H1 (cell line): ENCODE measurements at regions not wholly inside any gene's neighbourhood (a gene's known extent, or its start where the extent isn't known, plus 50 kb on each side); places are given as distances from the start of the nearest gene placed in this dataset.

Experiments used
- CTCF ChIA-PET: fragments of 300-600 bp; sonication (Branson Sonifier 250); formaldehyde crosslinking; loops from one replicate; lab custom pipeline; 2021; ENCODE audit not compliant: partially characterized antibody; lab: Charles Lee
- POLR2A ChIA-PET: fragments of 300-600 bp; sonication (Branson Sonifier 250); formaldehyde crosslinking; loops from one replicate; lab custom pipeline; 2021; ENCODE audit warnings: inconsistent platforms; ENCODE audit not compliant: partially characterized antibody; lab: Charles Lee
- DNase-seq, 2 experiments: peaks; one replicate each; pipeline versions ENCODE4 v3.0.0 to v3.0.0-alpha.2; 2010 to 2022; ENCODE audit warnings: low spot score in 2 of 2, low read depth in 1 of 2, mixed read lengths in 1 of 2
- FAIRE-seq: peaks from 2 replicates; lab custom pipeline; 2011; peaks lifted over from hg19 to GRCh38; lab: Jason Lieb, UNC
- H2AFZ ChIP-seq: 2 replicates; pipeline ENCODE4 v1.8.1; 2012; ENCODE audit warnings: low read length, inconsistent platforms
- H2AK5ac ChIP-seq: 2 replicates; pipeline ENCODE4 v1.6.1; 2013; ENCODE audit warnings: low read depth, low read length
- H2BK120ac ChIP-seq: replicated peaks from 2 replicates; pipeline ENCODE3; 2013; ENCODE audit warnings: low read depth, low read length, inconsistent platforms
- H2BK12ac ChIP-seq: 2 replicates; pipeline ENCODE4 v1.6.1; 2013; ENCODE audit warnings: low read depth, low read length
- H2BK15ac ChIP-seq: 2 replicates; pipeline ENCODE4 v1.6.1; 2013; ENCODE audit warnings: low read length
- H2BK20ac ChIP-seq: 2 replicates; pipeline ENCODE4 v1.6.1; 2013; ENCODE audit warnings: low read length
- H2BK5ac ChIP-seq: 2 replicates; pipeline ENCODE4 v1.6.1; 2013; ENCODE audit warnings: low read depth, low read length
- H3K14ac ChIP-seq: 2 replicates; pipeline ENCODE4 v1.6.1; 2013; ENCODE audit warnings: inconsistent platforms; ENCODE audit not compliant: insufficient read length
- H3K18ac ChIP-seq: 2 replicates; pipeline ENCODE4 v1.6.1; 2013; ENCODE audit warnings: low read length; ENCODE audit errors: extremely low read depth
- H3K23ac ChIP-seq: 2 replicates; pipeline ENCODE4 v1.6.1; 2013; ENCODE audit warnings: inconsistent platforms; ENCODE audit not compliant: insufficient read length
- H3K23me2 ChIP-seq: 2 replicates; pipeline ENCODE4 v1.6.1; 2013; ENCODE audit warnings: low read depth, low read length
- H3K27ac ChIP-seq: 2 replicates; pipeline ENCODE4 v1.6.1; 2011; ENCODE audit warnings: low read depth, low read length, inconsistent platforms
- H3K27me3 ChIP-seq, 4 experiments: replicated peaks in 1 of 4; 1 replicate in 1 of 4; 2 replicates in 3 of 4; pipeline versions ENCODE4 v1.6.1 to v1.8.1; 2011 to 2013; ENCODE audit warnings: low read length in 3 of 4, mild to moderate bottlenecking in 3 of 4, inconsistent platforms in 2 of 4, mixed read lengths in 2 of 4, moderate library complexity in 1 of 4; ENCODE audit not compliant: control insufficient read depth in 3 of 4, insufficient read depth in 3 of 4; ENCODE audit errors: extremely low read depth in 1 of 4
- H3K36me3 ChIP-seq, 4 experiments: 2 replicates each; pipeline versions ENCODE4 v1.6.1 to v1.8.1; 2011 to 2013; ENCODE audit warnings: mild to moderate bottlenecking in 4 of 4, low read length in 3 of 4, moderate library complexity in 2 of 4, control low read depth in 1 of 4, inconsistent platforms in 1 of 4; ENCODE audit not compliant: insufficient read depth in 4 of 4, control insufficient read depth in 2 of 4
- H3K4ac ChIP-seq: replicated peaks from 2 replicates; pipeline ENCODE3; 2013; ENCODE audit warnings: low read length, low read depth, mixed read lengths, inconsistent platforms; ENCODE audit not compliant: insufficient read length
- H3K4me1 ChIP-seq, 4 experiments: replicated peaks in 1 of 4; 1 replicate in 1 of 4; 2 replicates in 3 of 4; pipeline versions ENCODE4 v1.6.1 to v1.8.1; 2011 to 2013; ENCODE audit warnings: low read length in 3 of 4, inconsistent platforms in 2 of 4, mixed read lengths in 1 of 4; ENCODE audit not compliant: insufficient read depth in 4 of 4, control insufficient read depth in 3 of 4
- H3K4me2 ChIP-seq, 2 experiments: 2 replicates each; pipeline versions ENCODE4 v1.6.1 to v1.8.1; 2011 to 2013; ENCODE audit warnings: low read depth in 2 of 2, low read length in 2 of 2, control low read depth in 1 of 2, inconsistent platforms in 1 of 2, mild to moderate bottlenecking in 1 of 2; ENCODE audit not compliant: insufficient read depth in 1 of 2
- H3K4me3 ChIP-seq, 4 experiments: fragments of 200-600, 300-600 bp in 1 of 4; sonication (generic), shearing (Covaris generic), sonication (Bioruptor Twin) in 1 of 4; 2 replicates each; pipeline versions ENCODE4 v1.5.1 to v1.8.1; 2011 to 2016; ENCODE audit warnings: low read length in 4 of 4, low read depth in 3 of 4, control low read depth in 2 of 4, inconsistent platforms in 2 of 4, mild to moderate bottlenecking in 2 of 4, mixed read lengths in 1 of 4, moderate library complexity in 1 of 4; ENCODE audit not compliant: insufficient read depth in 2 of 4; ENCODE audit errors: extremely low read depth in 1 of 4
- H3K56ac ChIP-seq: replicated peaks from 2 replicates; pipeline ENCODE3; 2013; ENCODE audit warnings: low read depth, mild to moderate bottlenecking, mixed read lengths, low read length, inconsistent platforms; ENCODE audit not compliant: insufficient read length
- H3K79me1 ChIP-seq: 2 replicates; pipeline ENCODE4 v1.6.1; 2013; ENCODE audit warnings: low read depth, low read length, control low read depth
- H3K79me2 ChIP-seq, 2 experiments: 2 replicates each; pipeline versions ENCODE4 v1.6.1 to v1.8.1; 2012 to 2013; ENCODE audit warnings: low read length in 2 of 2, mild to moderate bottlenecking in 2 of 2, inconsistent platforms in 1 of 2; ENCODE audit not compliant: insufficient read depth in 2 of 2, control insufficient read depth in 1 of 2
- H3K9ac ChIP-seq, 4 experiments: replicated peaks in 1 of 4; 1 replicate in 1 of 4; 2 replicates in 3 of 4; pipeline versions ENCODE4 v1.6.1 to v1.8.1; 2011 to 2013; ENCODE audit warnings: low read depth in 3 of 4, low read length in 3 of 4, control low read depth in 2 of 4, mild to moderate bottlenecking in 2 of 4, moderate library complexity in 2 of 4, inconsistent platforms in 1 of 4; ENCODE audit errors: extremely low read depth in 1 of 4
- H3K9me3 ChIP-seq, 2 experiments: 2 replicates each; pipeline versions ENCODE4 v1.6.1 to v1.8.1; 2012 to 2013; ENCODE audit warnings: mild to moderate bottlenecking in 2 of 2, moderate library complexity in 2 of 2, control low read depth in 1 of 2, inconsistent platforms in 1 of 2, low read depth in 1 of 2, low read length in 1 of 2, mixed read lengths in 1 of 2; ENCODE audit not compliant: insufficient read depth in 2 of 2
- H4K20me1 ChIP-seq, 2 experiments: replicated peaks in 1 of 2; 2 replicates each; pipeline versions ENCODE3 to v1.8.1; 2011 to 2013; ENCODE audit warnings: inconsistent platforms in 2 of 2, low read length in 2 of 2, mild to moderate bottlenecking in 1 of 2; ENCODE audit not compliant: insufficient read depth in 2 of 2, control insufficient read depth in 1 of 2
- H4K5ac ChIP-seq: 2 replicates; pipeline ENCODE4 v1.6.1; 2013; ENCODE audit warnings: low read length, low read depth, mixed read lengths, inconsistent platforms; ENCODE audit not compliant: insufficient read length
- H4K8ac ChIP-seq: 2 replicates; pipeline ENCODE4 v1.8.0; 2013; ENCODE audit warnings: mild to moderate bottlenecking, moderate library complexity, low read length, inconsistent platforms; ENCODE audit not compliant: insufficient read depth; ENCODE audit errors: extremely low read depth
- H4K91ac ChIP-seq: replicated peaks from 2 replicates; pipeline ENCODE3; 2013; ENCODE audit warnings: low read length, mixed read lengths, inconsistent platforms; ENCODE audit not compliant: insufficient read length
- CBX5 ChIP-seq: fragments of 300-800, 300-1000 bp; sonication (generic); IDR thresholded peaks from 2 replicates; pipeline ENCODE4 v1.7.1; 2016; ENCODE audit warnings: antibody characterized with exemption, low read length, low read depth
- CHD2 ChIP-seq: IDR thresholded peaks from 2 replicates; pipeline ENCODE4 v1.6.1; 2012; ENCODE audit warnings: low read length, improper control_type of control experiment
- CTCF ChIP-seq, 3 experiments: IDR thresholded peaks; 1 replicate in 2 of 3; 2 replicates in 1 of 3; pipeline versions ENCODE4 v1.5.1 to v1.6.1; 2011; ENCODE audit warnings: low read length in 3 of 3, mild to moderate bottlenecking in 3 of 3, inconsistent platforms in 2 of 3, low read depth in 1 of 3, moderate library complexity in 1 of 3; ENCODE audit not compliant: insufficient read depth in 1 of 3; ENCODE audit errors: control extremely low read depth in 1 of 3
- E2F6 ChIP-seq: IDR thresholded peaks from 2 replicates; pipeline ENCODE4 v1.6.1; 2012; ENCODE audit warnings: inconsistent platforms
- FOSL1 ChIP-seq: IDR thresholded peaks from 2 replicates; pipeline ENCODE4 v1.6.1; 2011; ENCODE audit warnings: mild to moderate bottlenecking, low read depth, low read length, moderate library complexity; ENCODE audit not compliant: insufficient read depth
- RFX5 ChIP-seq: IDR thresholded peaks from 2 replicates; pipeline ENCODE4 v1.6.1; 2011; ENCODE audit warnings: low read depth, low read length, improper control_type of control experiment, borderline replicate concordance
- SIN3A ChIP-seq, 2 experiments: IDR thresholded peaks in 1 of 2; conservative IDR thresholded peaks in 1 of 2; 2 replicates each; pipeline ENCODE4 v1.6.1; 2011 to 2012; ENCODE audit warnings: low read length in 2 of 2, improper control_type of control experiment in 1 of 2, low read depth in 1 of 2, mild to moderate bottlenecking in 1 of 2
- TBP ChIP-seq: IDR thresholded peaks from 2 replicates; pipeline ENCODE4 v1.6.1; 2011; ENCODE audit warnings: low read depth, low read length, improper control_type of control experiment
- WGBS, 2 experiments: shearing (Covaris generic) in 1 of 2; methylation state at CpG; one replicate each; pipeline versions ENCODE4 v1.1.6 to v1.1.7; 2013 to 2015; ENCODE audit warnings: low lambda C conversion rate in 2 of 2, mixed read lengths in 2 of 2, inconsistent platforms in 1 of 2, low coverage in 1 of 2, missing lambda C conversion rate in 1 of 2; ENCODE audit not compliant: insufficient replicate concordance in 2 of 2, insufficient coverage in 1 of 2, insufficient read length in 1 of 2; ENCODE audit errors: extremely low coverage in 1 of 2, missing lambda C conversion rate in 1 of 2; 5-methylcytosine and 5-hydroxymethylcytosine counted together
- TF ChIP-seq, protein P1 (sequence below): IDR thresholded peaks from 2 replicates; pipeline ENCODE4 v1.6.1; 2012; ENCODE audit warnings: inconsistent platforms

- no peak overlapping the region for H3K4me2 ChIP-seq
- no peaks in the 10 kb centered on the region for H3K79me2 ChIP-seq
- H2BK120ac ChIP-seq = no peak overlapping the region
- no peaks in the 10 kb centered on the region; the same call in 1 of the 2 replicates for H3K23me2 ChIP-seq
- no peaks in the 10 kb centered on the region for H4K20me1 ChIP-seq
- H3K4me3 ChIP-seq = no peak overlapping the region
- H4K5ac ChIP-seq = no peak overlapping the region
- no peak overlapping the region for H4K8ac ChIP-seq
- H4K91ac ChIP-seq = no peak overlapping the region
- H2BK5ac ChIP-seq = no peak overlapping the region
- no peaks in the 10 kb centered on the region for H3K79me1 ChIP-seq
- 88% methylated on average over 2 of the region's 2 CpGs; no CpG with 5 or more reads in 1 of the 2 experiments for WGBS, 2 experiments
- FAIRE-seq (no peak), DNase-seq (no peak)
- no peak for TF ChIP-seq CHD2
- TF ChIP-seq RFX5 = no peak
- TF ChIP-seq CTCF (IDR thresholded peaks at IDR 0.05; ENCODE audit: control extremely low read depth in 1 of 3, insufficient read depth in 1 of 3, low read depth in 1 of 3, low read length in 3 of 3) = no peak
- no peak for TF ChIP-seq TBP
- no peak for TF ChIP-seq SIN3A (conservative IDR thresholded peaks at IDR 0.05 in 1 of 2, IDR thresholded peaks at IDR 0.05 in 1 of 2; ENCODE audit: low read depth in 1 of 2, low read length in 2 of 2)
- TF ChIP-seq, protein P1, sequence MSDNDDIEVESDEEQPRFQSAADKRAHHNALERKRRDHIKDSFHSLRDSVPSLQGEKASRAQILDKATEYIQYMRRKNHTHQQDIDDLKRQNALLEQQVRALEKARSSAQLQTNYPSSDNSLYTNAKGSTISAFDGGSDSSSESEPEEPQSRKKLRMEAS = no peak
- no peak for TF ChIP-seq FOSL1
- no peak for TF ChIP-seq E2F6
- no peak for TF ChIP-seq CBX5
- H3K27me3 ChIP-seq = no peaks in the 10 kb centered on the region
- no peak overlapping the region for H2AK5ac ChIP-seq
- H3K4ac ChIP-seq = no peak overlapping the region
- H3K18ac ChIP-seq = no peak overlapping the region
- H3K56ac ChIP-seq = no peak overlapping the region
- no peak overlapping the region for H2BK20ac ChIP-seq
- H2AFZ ChIP-seq = 0 out of 2 replicates have a peak overlapping the region, but pooled peaks have one; percentile 30
- H3K9ac ChIP-seq = no peak overlapping the region
- no peaks in the 10 kb centered on the region for H3K36me3 ChIP-seq
- ChIA-PET CTCF (no interaction called here), POLR2A (interaction anchor here (0.6 kb wide), 1 partner anchor 1029 kb away, joined by 3 read pairs; no protein-coding TSS in a partner anchor)
- H2BK15ac ChIP-seq = no peak overlapping the region
- H3K14ac ChIP-seq = no peak overlapping the region
- no peak overlapping the region for H3K23ac ChIP-seq
- no peaks in the 10 kb centered on the region for H3K4me1 ChIP-seq
- H2BK12ac ChIP-seq = no peak overlapping the region
- H3K9me3 ChIP-seq = no peaks in the 10 kb centered on the region
- no peak overlapping the region for H3K27ac ChIP-seq
Observed at GRCh38 chr16:60371591-60371990, 1637.5 kb upstream of the GOT2 start.
